A673 (cell line): ENCODE measurements at regions not wholly inside any gene's neighbourhood (a gene's known extent, or its start where the extent isn't known, plus 50 kb on each side); places are given as distances from the start of the nearest gene placed in this dataset.

Experiments
- BruUV-seq: library from RNA; stranded (reverse); fragments of 400-500 nt; replicated peaks from 2 replicates; lab custom pipeline; 2021; lab: Mats Ljungman, UMichigan
- CTCF ChIA-PET: fragments of 300-600 bp; sonication (Branson Sonifier 250); formaldehyde crosslinking; loops from one replicate; lab custom pipeline; 2022; ENCODE audit warnings: antibody characterized with exemption; lab: Charles Lee
- POLR2A ChIA-PET: fragments of 300-600 bp; sonication (Branson Sonifier 250); formaldehyde crosslinking; loops from one replicate; lab custom pipeline; 2022; ENCODE audit warnings: antibody characterized with exemption; ENCODE audit not compliant: low non-redundant PET; lab: Charles Lee
- DNase-seq: peaks from one replicate; pipeline ENCODE4 v3.0.0-alpha.2; 2015; ENCODE audit warnings: low spot score
- H3K27ac ChIP-seq: fragments of 200-600 bp; sonication (generic); 2 replicates; pipeline ENCODE4 v1.5.1; 2016; ENCODE audit warnings: mixed run types, low read depth, mild to moderate bottlenecking, mixed read lengths, antibody characterized with exemption, low read length; ENCODE audit not compliant: poor library complexity, severe bottlenecking
- H3K27me3 ChIP-seq: fragments of 200-600 bp; sonication (generic); replicated peaks from 2 replicates; pipeline ENCODE4 v1.6.1; 2017; ENCODE audit warnings: mixed run types, low read depth, mild to moderate bottlenecking, mixed read lengths, antibody characterized with exemption, low read length; ENCODE audit not compliant: insufficient read depth, poor library complexity
- H3K36me3 ChIP-seq: fragments of 200-600 bp; sonication (generic); 2 replicates; pipeline ENCODE4 v1.6.1; 2016; ENCODE audit warnings: mixed run types, mild to moderate bottlenecking, mixed read lengths, antibody characterized with exemption, low read length; ENCODE audit not compliant: insufficient read depth, poor library complexity, severe bottlenecking
- H3K4me1 ChIP-seq: fragments of 200-600 bp; sonication (generic); 2 replicates; pipeline ENCODE4 v1.6.1; 2017; ENCODE audit warnings: mixed run types, mild to moderate bottlenecking, mixed read lengths, antibody characterized with exemption, low read length; ENCODE audit not compliant: insufficient read depth, poor library complexity, severe bottlenecking
- H3K4me3 ChIP-seq: fragments of 200-600 bp; sonication (generic); 2 replicates; pipeline ENCODE4 v1.5.1; 2016; ENCODE audit warnings: low read depth, mixed run types, mild to moderate bottlenecking, mixed read lengths, low read length; ENCODE audit not compliant: poor library complexity, severe bottlenecking
- H3K9me3 ChIP-seq: fragments of 200-600 bp; sonication (generic); 2 replicates; pipeline ENCODE4 v1.6.1; 2016; ENCODE audit warnings: mixed run types, low read depth, mild to moderate bottlenecking, mixed read lengths, antibody characterized with exemption, low read length; ENCODE audit not compliant: poor library complexity, severe bottlenecking
- CTCF ChIP-seq: fragments of 300-800, 200-600 bp; sonication (generic); conservative IDR thresholded peaks from 2 replicates; pipeline ENCODE4 v1.5.1; 2017; ENCODE audit warnings: low read depth, mild to moderate bottlenecking, antibody characterized with exemption, low read length, moderate library complexity, mixed read lengths
- EZH2 ChIP-seq: fragments of 200-600 bp; sonication (generic); IDR thresholded peaks from 2 replicates; pipeline ENCODE4 v1.6.1; 2017; ENCODE audit warnings: borderline replicate concordance, low read depth, mild to moderate bottlenecking, mixed read lengths, antibody characterized with exemption, low read length; ENCODE audit not compliant: poor library complexity, severe bottlenecking
- intact Hi-C: fragments of 100-400 bp; cut with micrococcal nuclease; formaldehyde crosslinking; loops from one replicate; pipeline ENCODE4 v1.10.0; 2022; ENCODE audit not compliant: unreplicated experiment

- CTCF ChIA-PET, result no interaction called here
- no TSS peak for BruUV-seq
Measured at GRCh38 chr6:21828704-21829103, 235.2 kb downstream of the SOX4 start.

GRCh38 chr6:21829126-21829525 is 235.6 kb downstream of the SOX4 start:
- Histone ChIP-seq H3K4me3 (no peak overlapping the region), H3K27ac (no peak overlapping the region), H3K36me3 (no peaks in the 10 kb centered on the region), H3K4me1 (peaks cover 20% of the 10 kb centered on the region), H3K9me3 (no peaks in the 10 kb centered on the region), H3K27me3 (peaks cover 45% of the 10 kb centered on the region)
- TF ChIP-seq EZH2 (no peak), CTCF (no peak)
- BruUV-seq, result no TSS peak
- no peak for DNase-seq
- ChIA-PET CTCF (no interaction called here), POLR2A (interaction anchor here (0.6 kb wide), 1 partner anchor 21 kb away, joined by 3 read pairs; no protein-coding TSS in a partner anchor)
- intact Hi-C loops, result loop anchor here (10.0 kb wide), 1 partner anchor 106 kb away; no protein-coding TSS in a partner anchor

More at GRCh38 chr6:21828704-21829103, 235.2 kb downstream of the SOX4 start:
- peaks cover 24% of the 10 kb centered on the region for H3K4me1 ChIP-seq
- intact Hi-C loops, result loop anchor here (10.0 kb wide), 1 partner anchor 106 kb away; no protein-coding TSS in a partner anchor
- H3K36me3 ChIP-seq, result no peaks in the 10 kb centered on the region
- peaks cover 45% of the 10 kb centered on the region for H3K27me3 ChIP-seq
- no peaks in the 10 kb centered on the region for H3K9me3 ChIP-seq
- no peak overlapping the region for H3K27ac ChIP-seq
- TF ChIP-seq EZH2 (no peak), CTCF (no peak)
- POLR2A ChIA-PET, result interaction anchor here (0.6 kb wide), 1 partner anchor 21 kb away, joined by 3 read pairs; no protein-coding TSS in a partner anchor
- no peak overlapping the region for H3K4me3 ChIP-seq
- DNase-seq, result no peak

GRCh38 chr6:21831521-21832291 is 238.2 kb downstream of the SOX4 start:
- no peak overlapping the region for H3K4me3 ChIP-seq
- no TSS peak for BruUV-seq
- ChIA-PET CTCF (no interaction called here), POLR2A (no interaction called here)
- intact Hi-C loops, result no loop called here
- H3K36me3 ChIP-seq, result no peaks in the 10 kb centered on the region
- DNase-seq, result no peak
- H3K9me3 ChIP-seq, result no peaks in the 10 kb centered on the region
- H3K4me1 ChIP-seq, result peaks cover 9% of the 10 kb centered on the region
- H3K27me3 ChIP-seq, result peaks cover 38% of the 10 kb centered on the region
- no peak overlapping the region for H3K27ac ChIP-seq
- TF ChIP-seq EZH2, result no peak
